ENCODE measurements at regions not wholly inside any gene's neighbourhood (a gene's known extent, or its start where the extent isn't known, plus 50 kb on each side); places are given as distances from the start of the nearest gene placed in this dataset.

GRCh38 chr10:63901881-63902280 lies 380.7 kb downstream of the REEP3 start:
- no peak for TF ChIP-seq POLR2A (IDR thresholded peaks at IDR 0.05; ENCODE audit: low read depth, low read length)
- no peak for TF ChIP-seq POLR2AphosphoS5 (IDR thresholded peaks at IDR 0.05; ENCODE audit: low read depth, low read length)
- TF ChIP-seq TAF1 (IDR thresholded peaks at IDR 0.05; ENCODE audit: borderline replicate concordance, low read depth, low read length): no peak

Measured in GM12892 (cell line).